GM23248 (cell line): ENCODE measurements at regions not wholly inside any gene's neighbourhood (a gene's known extent, or its start where the extent isn't known, plus 50 kb on each side); places are given as distances from the start of the nearest gene placed in this dataset.

Source experiments
- DNase-seq: peaks from one replicate; pipeline ENCODE4 v3.0.0-alpha.2; 2015
- H2AFZ ChIP-seq: fragments of 200-600 bp; sonication (generic); 2 replicates; pipeline ENCODE4 v1.6.1; 2016; ENCODE audit warnings: antibody characterized with exemption
- H3F3A ChIP-seq: fragments of 200-600 bp; sonication (generic); 2 replicates; pipeline ENCODE4 v1.6.1; 2016; ENCODE audit warnings: mild to moderate bottlenecking, antibody characterized with exemption, mixed run types; ENCODE audit not compliant: insufficient read depth
- H3K27ac ChIP-seq: fragments of 200-600 bp; sonication (generic); 2 replicates; pipeline ENCODE4 v1.5.1; 2016; ENCODE audit warnings: mild to moderate bottlenecking
- H3K27me3 ChIP-seq: fragments of 200-600 bp; sonication (generic); replicated peaks from 2 replicates; pipeline ENCODE4 v1.6.1; 2016; ENCODE audit warnings: mild to moderate bottlenecking; ENCODE audit not compliant: insufficient read depth
- H3K36me3 ChIP-seq: fragments of 200-600 bp; sonication (generic); 2 replicates; pipeline ENCODE4 v1.6.1; 2016; ENCODE audit warnings: low read depth, mild to moderate bottlenecking
- H3K4me1 ChIP-seq: fragments of 200-600 bp; sonication (generic); 2 replicates; pipeline ENCODE4 v1.6.1; 2016; ENCODE audit warnings: mild to moderate bottlenecking; ENCODE audit not compliant: insufficient read depth
- H3K4me2 ChIP-seq: fragments of 200-600 bp; sonication (generic); one replicate; pipeline ENCODE4 v1.6.1; 2016; ENCODE audit warnings: mild to moderate bottlenecking; ENCODE audit not compliant: unreplicated experiment
- H3K4me3 ChIP-seq: fragments of 200-600 bp; sonication (generic); 2 replicates; pipeline ENCODE4 v1.5.1; 2016; ENCODE audit warnings: mild to moderate bottlenecking
- H3K79me2 ChIP-seq: fragments of 200-600 bp; sonication (generic); 2 replicates; pipeline ENCODE4 v1.6.1; 2016; ENCODE audit warnings: mild to moderate bottlenecking; ENCODE audit not compliant: insufficient read depth
- H3K9ac ChIP-seq: fragments of 200-600 bp; sonication (generic); 2 replicates; pipeline ENCODE4 v1.6.1; 2016; ENCODE audit warnings: mild to moderate bottlenecking
- H3K9me2 ChIP-seq: fragments of 200-600 bp; sonication (generic); 2 replicates; pipeline ENCODE4 v1.6.1; 2016; ENCODE audit warnings: mixed run types, mild to moderate bottlenecking, moderate library complexity; ENCODE audit not compliant: insufficient read depth
- H3K9me3 ChIP-seq: fragments of 200-600 bp; sonication (generic); one replicate; pipeline ENCODE4 v1.6.1; 2017; ENCODE audit warnings: low read depth
- H4K20me1 ChIP-seq: fragments of 200-600 bp; sonication (generic); 2 replicates; pipeline ENCODE4 v1.6.0; 2016; ENCODE audit not compliant: insufficient read depth
- EZH2 ChIP-seq: fragments of 200-600 bp; sonication (generic); IDR thresholded peaks from 2 replicates; pipeline ENCODE4 v1.6.1; 2018; ENCODE audit warnings: antibody characterized with exemption, mild to moderate bottlenecking; ENCODE audit not compliant: insufficient read depth, poor library complexity, severe bottlenecking
- EZH2phosphoT487 ChIP-seq: fragments of 200-600 bp; sonication (generic); IDR thresholded peaks from 2 replicates; pipeline ENCODE4 v1.6.1; 2018; ENCODE audit warnings: antibody characterized with exemption, moderate library complexity, mild to moderate bottlenecking, low read depth; ENCODE audit not compliant: insufficient read depth
- WGBS, 2 experiments: methylation state at CpG; one replicate each; pipeline ENCODE4 v1.1.6; 2015 to 2017; ENCODE audit warnings: low lambda C conversion rate in 2 of 2, low coverage in 1 of 2; ENCODE audit errors: missing lambda C conversion rate in 2 of 2; 5-methylcytosine and 5-hydroxymethylcytosine counted together
- in situ Hi-C: fragments of 300-500 bp; cut with MboI; formaldehyde crosslinking; loops from 2 replicates; pipeline ENCODE4 v1.15.0; 2020

DNA sequence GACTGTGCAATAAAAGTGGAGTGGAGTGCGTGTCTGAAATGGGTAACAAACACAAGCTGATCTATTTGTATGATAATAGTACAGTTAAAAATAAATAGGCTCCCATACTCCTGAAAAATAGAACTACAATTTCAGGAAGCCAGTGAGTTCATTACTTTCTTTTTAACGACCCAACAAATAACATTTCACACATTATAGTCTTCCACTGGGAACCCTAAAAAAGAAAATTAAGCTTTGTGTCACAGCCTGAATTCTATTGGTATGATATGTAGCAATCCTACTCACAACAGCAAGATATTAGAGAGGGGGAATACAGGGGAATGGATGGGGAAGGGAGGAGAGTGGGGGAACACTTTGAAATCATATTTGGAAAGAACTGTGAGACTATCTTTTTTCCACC, 156.9 kb upstream of the CNTN3 start:
- Histone ChIP-seq H3K9me3 (no peaks in the 10 kb centered on the region), H3F3A (no peaks in the 10 kb centered on the region), H4K20me1 (no peaks in the 10 kb centered on the region), H3K4me3 (no peak overlapping the region), H3K4me2 (no peak overlapping the region), H3K79me2 (no peaks in the 10 kb centered on the region), H3K36me3 (no peaks in the 10 kb centered on the region), H3K27ac (no peak overlapping the region), H3K4me1 (no peaks in the 10 kb centered on the region), H2AFZ (no peak overlapping the region), H3K9me2 (no peaks in the 10 kb centered on the region), H3K9ac (no peak overlapping the region), H3K27me3 (no peaks in the 10 kb centered on the region)
- no peak for DNase-seq
- TF ChIP-seq EZH2: no peak
- no peak for TF ChIP-seq EZH2phosphoT487
- 75 to 79% methylated on average over 2 of the region's 2 CpGs for WGBS, 2 experiments
- in situ Hi-C loops: no loop called here

DNA sequence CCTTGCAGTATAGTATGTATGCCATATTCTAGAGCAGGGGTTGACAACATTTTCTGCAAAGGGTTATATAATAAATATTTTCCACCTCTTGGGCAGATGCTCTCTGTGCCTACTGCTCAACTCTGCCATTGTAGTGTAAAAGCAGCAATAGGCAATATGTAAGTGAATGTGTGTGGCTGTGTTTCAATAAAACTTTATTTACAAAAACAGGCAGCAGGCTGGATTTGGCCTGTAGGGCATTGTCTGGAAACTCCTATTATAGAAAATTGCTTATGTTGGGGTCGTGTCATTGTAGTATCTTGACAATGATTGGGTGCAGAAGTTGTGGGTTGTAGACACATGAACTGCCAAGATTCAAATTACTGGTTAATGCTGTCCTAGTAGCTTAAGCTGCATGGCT, 153.6 kb upstream of the CNTN3 start:
- no peaks in the 10 kb centered on the region for H3K36me3 ChIP-seq
- no peaks in the 10 kb centered on the region for H3K27me3 ChIP-seq
- no peak for TF ChIP-seq EZH2phosphoT487
- TF ChIP-seq EZH2: no peak
- H3K27ac ChIP-seq: no peak overlapping the region
- WGBS, 2 experiments: 25 to 30% methylated on average over 1 of the region's 1 CpG
- H3K4me2 ChIP-seq: no peak overlapping the region
- H3K79me2 ChIP-seq: no peaks in the 10 kb centered on the region
- H4K20me1 ChIP-seq: no peaks in the 10 kb centered on the region
- H3K9ac ChIP-seq: no peak overlapping the region
- H3F3A ChIP-seq: no peaks in the 10 kb centered on the region
- H2AFZ ChIP-seq: no peak overlapping the region
- DNase-seq: no peak
- no peaks in the 10 kb centered on the region for H3K9me3 ChIP-seq
- in situ Hi-C loops: no loop called here
- H3K4me1 ChIP-seq: no peaks in the 10 kb centered on the region
- no peak overlapping the region for H3K4me3 ChIP-seq
- H3K9me2 ChIP-seq: no peaks in the 10 kb centered on the region

DNA sequence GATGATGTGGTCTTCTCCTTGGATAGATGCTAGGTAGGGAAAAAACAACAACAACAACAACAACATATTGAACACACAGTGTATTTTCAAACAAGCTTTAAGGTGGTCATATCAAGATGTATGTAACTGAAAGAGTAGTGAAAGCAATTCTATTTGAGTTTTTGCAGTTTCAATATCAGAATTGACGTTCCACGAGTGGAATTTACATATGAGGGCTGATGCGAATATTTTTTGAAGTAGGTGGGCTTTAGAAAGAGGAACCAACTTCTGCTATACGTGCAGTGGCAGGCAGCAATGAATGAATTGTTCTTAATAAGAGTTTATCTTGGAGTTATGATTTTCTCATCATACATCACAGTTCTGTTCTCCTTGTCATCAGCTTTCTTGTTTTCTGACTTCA, 151.9 kb upstream of the CNTN3 start:
- no peaks in the 10 kb centered on the region for H3K4me1 ChIP-seq
- in situ Hi-C loops: no loop called here
- no peaks in the 10 kb centered on the region for H3K36me3 ChIP-seq
- WGBS, 2 experiments: 47 to 57% methylated on average over 4 of the region's 4 CpGs
- no peaks in the 10 kb centered on the region for H3F3A ChIP-seq
- no peak for TF ChIP-seq EZH2phosphoT487
- no peak for TF ChIP-seq EZH2
- no peaks in the 10 kb centered on the region for H3K9me3 ChIP-seq
- no peak for DNase-seq
- H4K20me1 ChIP-seq: no peaks in the 10 kb centered on the region
- H3K27ac ChIP-seq: no peak overlapping the region
- H3K27me3 ChIP-seq: no peaks in the 10 kb centered on the region
- H2AFZ ChIP-seq: no peak overlapping the region
- H3K9me2 ChIP-seq: no peaks in the 10 kb centered on the region
- H3K79me2 ChIP-seq: no peaks in the 10 kb centered on the region
- no peak overlapping the region for H3K4me3 ChIP-seq
- no peak overlapping the region for H3K9ac ChIP-seq
- H3K4me2 ChIP-seq: no peak overlapping the region

DNA sequence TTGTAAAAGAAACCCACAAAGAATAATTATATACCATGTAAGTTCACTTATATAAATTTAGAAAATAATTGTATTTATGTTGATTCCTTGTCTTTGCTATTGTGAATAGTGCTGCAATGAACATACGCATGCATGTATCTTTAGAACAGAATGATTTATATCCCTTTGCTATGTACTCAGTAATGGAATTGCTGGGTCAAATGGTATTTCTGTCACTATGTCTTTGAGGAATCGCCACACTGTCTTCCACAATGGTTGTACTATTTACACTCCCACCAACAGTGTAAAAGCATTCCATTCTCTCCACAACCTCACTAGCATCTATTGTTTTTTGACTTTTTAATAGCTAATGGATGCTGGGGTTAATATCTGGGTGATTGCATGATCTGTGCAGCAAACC, 149.4 kb upstream of the CNTN3 start:
- 56 to 66% methylated on average over 2 of the region's 2 CpGs for WGBS, 2 experiments
- Histone ChIP-seq H3K9ac (no peak overlapping the region), H3K79me2 (no peaks in the 10 kb centered on the region), H3K4me1 (no peaks in the 10 kb centered on the region), H2AFZ (no peak overlapping the region), H3F3A (no peaks in the 10 kb centered on the region), H3K9me3 (no peaks in the 10 kb centered on the region), H3K27me3 (no peaks in the 10 kb centered on the region), H3K36me3 (no peaks in the 10 kb centered on the region), H4K20me1 (no peaks in the 10 kb centered on the region), H3K4me3 (no peak overlapping the region), H3K27ac (no peak overlapping the region), H3K9me2 (no peaks in the 10 kb centered on the region), H3K4me2 (no peak overlapping the region)
- TF ChIP-seq EZH2 (no peak), EZH2phosphoT487 (no peak)
- in situ Hi-C loops: no loop called here
- DNase-seq: no peak

DNA sequence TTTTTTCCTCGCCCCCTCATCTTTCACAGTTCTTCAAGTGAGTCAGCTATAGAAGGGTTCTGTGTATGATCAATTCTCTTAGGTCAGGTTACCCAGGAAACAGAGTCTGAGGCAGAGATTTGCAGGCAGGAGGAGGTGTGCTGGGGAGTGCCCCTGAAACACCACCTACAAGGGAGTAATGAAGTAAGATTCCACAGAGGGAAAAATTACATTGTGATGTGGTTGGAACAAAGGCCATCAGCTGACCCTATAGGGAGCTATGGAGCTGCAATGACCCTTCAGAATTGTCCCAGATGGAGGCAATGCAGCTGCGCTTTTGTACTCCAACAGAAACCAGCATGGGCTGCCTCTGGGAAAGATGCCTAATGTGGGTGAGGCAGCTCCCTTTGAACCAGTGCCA, 142.2 kb upstream of the CNTN3 start:
- in situ Hi-C loops: no loop called here
- Histone ChIP-seq H3F3A (no peaks in the 10 kb centered on the region), H3K9ac (no peak overlapping the region), H3K9me2 (no peaks in the 10 kb centered on the region), H3K36me3 (no peaks in the 10 kb centered on the region), H3K4me1 (peaks cover 7% of the 10 kb centered on the region; the same call in 1 of the 2 replicates), H3K4me3 (no peak overlapping the region), H3K79me2 (no peaks in the 10 kb centered on the region), H3K27me3 (no peaks in the 10 kb centered on the region), H3K27ac (no peak overlapping the region), H4K20me1 (no peaks in the 10 kb centered on the region), H3K9me3 (no peaks in the 10 kb centered on the region), H2AFZ (peak overlapping the region; percentile 29; the same call in 1 of the 2 replicates), H3K4me2 (no peak overlapping the region)
- DNase-seq: peak; percentile 33
- WGBS, 2 experiments: 56 to 64% methylated on average over 2 of the region's 2 CpGs
- TF ChIP-seq EZH2 (no peak), EZH2phosphoT487 (no peak)
